Mesendoderm (in vitro differentiated cells): ENCODE measurements at regions not wholly inside any gene's neighbourhood (a gene's known extent, or its start where the extent isn't known, plus 50 kb on each side); places are given as distances from the start of the nearest gene placed in this dataset.

Experiments
- DNase-seq: peaks from one replicate; pipeline ENCODE4 v3.0.0; 2013
- H2AK5ac ChIP-seq: 2 replicates; pipeline ENCODE4 v1.6.1; 2013; ENCODE audit warnings: low read length, inconsistent platforms
- H2BK120ac ChIP-seq: 2 replicates; pipeline ENCODE4 v1.6.1; 2013; ENCODE audit warnings: low read depth, mild to moderate bottlenecking, low read length, moderate library complexity, mixed read lengths
- H2BK15ac ChIP-seq: replicated peaks from 2 replicates; pipeline ENCODE4 v1.6.1; 2013; ENCODE audit warnings: low read depth, mild to moderate bottlenecking, moderate library complexity
- H2BK5ac ChIP-seq: 2 replicates; pipeline ENCODE4 v1.6.1; 2013; ENCODE audit warnings: low read length, inconsistent platforms
- H3K18ac ChIP-seq: 2 replicates; pipeline ENCODE4 v1.6.1; 2013; ENCODE audit warnings: mild to moderate bottlenecking, low read length, mixed read lengths
- H3K23ac ChIP-seq: one replicate; pipeline ENCODE4 v1.6.1; 2013; ENCODE audit warnings: low read length
- H3K27ac ChIP-seq: 2 replicates; pipeline ENCODE4 v1.5.1; 2013; ENCODE audit warnings: low read depth, mild to moderate bottlenecking, inconsistent platforms, low read length, moderate library complexity
- H3K27me3 ChIP-seq: 2 replicates; pipeline ENCODE4 v1.6.1; 2013; ENCODE audit warnings: low read length, control low read depth, mild to moderate bottlenecking, inconsistent platforms; ENCODE audit not compliant: insufficient read depth, poor library complexity
- H3K36me3 ChIP-seq: 2 replicates; pipeline ENCODE4 v1.6.1; 2013; ENCODE audit warnings: low read length, inconsistent platforms; ENCODE audit not compliant: control insufficient read depth, insufficient read depth
- H3K4ac ChIP-seq: one replicate; pipeline ENCODE4 v1.6.1; 2013; ENCODE audit warnings: low read depth, mild to moderate bottlenecking, low read length, moderate library complexity
- H3K4me1 ChIP-seq: 2 replicates; pipeline ENCODE4 v1.6.1; 2013; ENCODE audit warnings: low read depth, low read length, inconsistent platforms; ENCODE audit not compliant: control insufficient read depth
- H3K4me2 ChIP-seq: 2 replicates; pipeline ENCODE4 v1.6.1; 2013; ENCODE audit warnings: low read length
- H3K4me3 ChIP-seq: 2 replicates; pipeline ENCODE4 v1.5.1; 2013; ENCODE audit warnings: mild to moderate bottlenecking, low read length
- H3K56ac ChIP-seq: one replicate; pipeline ENCODE4 v1.6.1; 2013; ENCODE audit warnings: low read length
- H3K79me1 ChIP-seq: 2 replicates; pipeline ENCODE4 v1.6.1; 2013; ENCODE audit warnings: low read length, inconsistent platforms
- H3K79me2 ChIP-seq: 2 replicates; pipeline ENCODE4 v1.6.1; 2013; ENCODE audit warnings: mild to moderate bottlenecking, low read length; ENCODE audit not compliant: control insufficient read depth, insufficient read depth
- H3K9ac ChIP-seq: 2 replicates; pipeline ENCODE4 v1.6.1; 2013; ENCODE audit warnings: low read length, inconsistent platforms
- H4K5ac ChIP-seq: one replicate; pipeline ENCODE4 v1.6.1; 2013; ENCODE audit warnings: low read length
- H4K8ac ChIP-seq: one replicate; pipeline ENCODE4 v1.6.1; 2013; ENCODE audit warnings: low read depth, mild to moderate bottlenecking, control low read depth, low read length, moderate library complexity
- WGBS: extraction: QIAGEN DNeasy Blood & Tissue Kit; methylation state at CpG from one replicate; pipeline ENCODE4 v1.1.7; 2013; ENCODE audit warnings: low lambda C conversion rate, missing lambda C conversion rate; ENCODE audit not compliant: insufficient coverage; ENCODE audit errors: extremely low coverage; 5-methylcytosine and 5-hydroxymethylcytosine counted together

DNA sequence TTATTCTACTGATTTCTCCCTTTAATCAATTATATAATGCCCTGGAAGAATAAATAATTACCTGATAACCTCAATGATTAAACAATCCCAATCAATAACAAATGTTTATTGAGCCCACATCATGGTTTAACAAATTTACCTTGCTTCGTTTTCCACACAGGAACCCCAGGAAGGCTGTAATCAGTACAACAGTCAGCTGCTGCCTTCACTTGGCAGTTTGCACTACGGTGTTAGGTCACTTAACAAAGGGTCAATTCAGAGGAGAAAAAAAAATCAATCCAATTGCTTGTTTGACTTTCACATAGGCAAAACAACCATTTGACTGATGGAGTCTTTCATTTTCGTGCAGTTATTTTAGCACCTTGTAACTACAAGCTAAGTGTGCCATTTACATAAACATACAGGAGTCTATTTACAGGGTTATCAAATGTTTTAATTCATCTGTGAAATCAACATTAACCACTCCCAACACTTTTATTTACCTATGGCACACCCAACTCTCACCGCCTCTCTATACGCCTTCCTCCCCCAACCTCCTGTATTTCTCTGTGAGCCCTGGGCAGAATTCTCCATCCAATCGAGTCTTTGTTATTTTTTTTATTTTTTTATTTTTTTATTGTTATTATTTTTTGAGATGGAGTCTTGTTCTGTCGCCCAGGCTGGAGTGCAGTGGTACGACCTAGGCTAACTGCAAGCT, 140.4 kb upstream of the TAB2 start:
- Histone ChIP-seq H3K4me2 (no peak overlapping the region), H3K27ac (no peak overlapping the region), H3K79me2 (no peaks in the 10 kb centered on the region), H3K23ac (no peak overlapping the region), H2BK5ac (no peak overlapping the region), H2BK15ac (no peak overlapping the region), H3K36me3 (no peaks in the 10 kb centered on the region), H2AK5ac (no peak overlapping the region), H2BK120ac (no peak overlapping the region), H3K4me3 (no peak overlapping the region), H3K79me1 (no peaks in the 10 kb centered on the region), H3K4ac (no peak overlapping the region), H3K27me3 (no peaks in the 10 kb centered on the region), H3K9ac (no peak overlapping the region), H4K5ac (no peak overlapping the region), H3K56ac (no peak overlapping the region), H3K18ac (no peak overlapping the region), H3K4me1 (no peaks in the 10 kb centered on the region), H4K8ac (no peak overlapping the region)
- no CpG with 5 or more reads among the region's 8 CpGs for WGBS
- no peak for DNase-seq

DNA sequence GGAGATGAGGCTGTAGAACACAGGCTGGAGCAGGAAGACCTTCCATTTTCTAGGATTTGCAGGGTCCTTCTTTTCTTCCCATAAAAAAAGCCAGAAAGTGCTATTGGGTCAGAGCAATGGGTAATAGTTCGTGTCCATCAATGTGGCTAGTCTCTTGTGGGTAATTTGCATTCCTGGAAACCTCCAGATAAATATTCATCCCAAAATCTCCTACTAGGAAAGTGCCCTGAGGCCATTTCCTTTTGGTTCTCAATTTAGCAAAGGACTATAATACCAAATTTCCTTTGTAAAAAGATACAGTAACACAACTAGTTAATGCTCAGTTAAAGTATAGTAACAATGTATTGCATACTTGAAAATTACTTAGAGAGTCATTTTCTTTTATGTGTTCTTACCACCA, 138.1 kb upstream of the TAB2 start:
- no CpG with 5 or more reads among the region's 1 CpG for WGBS
- no peak overlapping the region for H2BK120ac ChIP-seq
- no peak overlapping the region for H3K9ac ChIP-seq
- H2BK15ac ChIP-seq: no peak overlapping the region
- no peak overlapping the region for H2BK5ac ChIP-seq
- H3K27ac ChIP-seq: no peak overlapping the region
- no peak overlapping the region for H2AK5ac ChIP-seq
- no peaks in the 10 kb centered on the region for H3K36me3 ChIP-seq
- H3K23ac ChIP-seq: no peak overlapping the region
- H3K4ac ChIP-seq: no peak overlapping the region
- H4K5ac ChIP-seq: no peak overlapping the region
- no peaks in the 10 kb centered on the region for H3K4me1 ChIP-seq
- H3K79me2 ChIP-seq: no peaks in the 10 kb centered on the region
- no peaks in the 10 kb centered on the region for H3K79me1 ChIP-seq
- no peak overlapping the region for H3K56ac ChIP-seq
- DNase-seq: no peak
- no peak overlapping the region for H4K8ac ChIP-seq
- no peak overlapping the region for H3K18ac ChIP-seq
- H3K4me3 ChIP-seq: no peak overlapping the region
- no peaks in the 10 kb centered on the region for H3K27me3 ChIP-seq
- no peak overlapping the region for H3K4me2 ChIP-seq

DNA sequence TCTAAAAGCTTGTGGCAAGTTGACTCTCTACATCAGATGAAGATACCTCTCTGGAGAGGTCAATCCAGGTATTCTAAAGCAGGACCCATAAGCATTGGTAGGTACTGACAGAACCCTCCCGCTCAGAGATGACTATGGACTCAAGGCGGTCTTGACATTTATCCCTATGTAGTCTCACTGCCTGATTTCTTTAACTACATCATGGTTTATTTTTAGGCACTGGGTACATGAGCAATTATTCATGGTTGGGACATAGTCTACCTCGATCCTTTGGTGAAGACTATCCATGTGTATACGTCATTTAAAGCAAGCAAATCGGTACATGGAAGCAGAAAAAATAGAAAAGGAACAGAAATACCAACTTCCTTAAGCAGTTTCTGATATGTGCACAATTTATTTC, 136.2 kb upstream of the TAB2 start:
- no peak overlapping the region for H2AK5ac ChIP-seq
- no peak overlapping the region for H3K4me2 ChIP-seq
- no peak overlapping the region for H4K8ac ChIP-seq
- H3K4ac ChIP-seq: no peak overlapping the region
- no peaks in the 10 kb centered on the region for H3K4me1 ChIP-seq
- no peak overlapping the region for H3K23ac ChIP-seq
- DNase-seq: no peak
- no peak overlapping the region for H3K18ac ChIP-seq
- H2BK5ac ChIP-seq: no peak overlapping the region
- no peak overlapping the region for H3K56ac ChIP-seq
- no peak overlapping the region for H2BK15ac ChIP-seq
- H3K27me3 ChIP-seq: no peaks in the 10 kb centered on the region
- no peak overlapping the region for H3K9ac ChIP-seq
- H4K5ac ChIP-seq: no peak overlapping the region
- no peak overlapping the region for H3K27ac ChIP-seq
- no CpG with 5 or more reads among the region's 5 CpGs for WGBS
- no peak overlapping the region for H3K4me3 ChIP-seq
- H2BK120ac ChIP-seq: no peak overlapping the region
- no peaks in the 10 kb centered on the region for H3K79me2 ChIP-seq
- H3K36me3 ChIP-seq: no peaks in the 10 kb centered on the region
- no peaks in the 10 kb centered on the region for H3K79me1 ChIP-seq

DNA sequence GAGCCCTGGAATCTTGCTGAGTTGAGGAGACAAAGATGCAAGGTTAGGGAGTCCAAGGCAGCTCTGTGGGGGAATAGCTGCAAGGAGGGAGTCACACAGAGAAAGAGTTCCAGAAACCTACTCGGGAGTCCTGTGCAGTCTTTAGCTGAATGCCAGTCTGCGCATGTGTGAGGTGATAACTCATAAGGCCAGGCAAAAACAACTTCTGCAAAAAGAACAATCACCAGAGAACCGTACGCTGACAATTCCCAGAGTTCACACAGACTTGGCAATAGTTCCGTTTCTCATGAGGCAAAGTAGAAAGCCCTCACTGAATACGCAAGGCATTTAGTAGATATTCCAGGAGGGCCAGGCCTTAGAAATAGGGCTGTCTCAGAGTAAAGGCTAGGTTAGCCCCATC, 135.2 kb upstream of the TAB2 start:
- Histone ChIP-seq H3K4me2 (no peak overlapping the region), H3K23ac (no peak overlapping the region), H3K79me1 (no peaks in the 10 kb centered on the region), H3K27ac (no peak overlapping the region), H3K18ac (no peak overlapping the region), H3K4me3 (no peak overlapping the region), H3K4me1 (no peaks in the 10 kb centered on the region), H4K8ac (no peak overlapping the region), H3K79me2 (no peaks in the 10 kb centered on the region), H3K4ac (no peak overlapping the region), H2BK15ac (no peak overlapping the region), H4K5ac (no peak overlapping the region), H3K56ac (no peak overlapping the region), H2BK5ac (no peak overlapping the region), H2BK120ac (no peak overlapping the region), H3K27me3 (no peaks in the 10 kb centered on the region), H3K36me3 (no peaks in the 10 kb centered on the region), H2AK5ac (no peak overlapping the region), H3K9ac (no peak overlapping the region)
- WGBS: no CpG with 5 or more reads among the region's 6 CpGs
- no peak for DNase-seq

DNA sequence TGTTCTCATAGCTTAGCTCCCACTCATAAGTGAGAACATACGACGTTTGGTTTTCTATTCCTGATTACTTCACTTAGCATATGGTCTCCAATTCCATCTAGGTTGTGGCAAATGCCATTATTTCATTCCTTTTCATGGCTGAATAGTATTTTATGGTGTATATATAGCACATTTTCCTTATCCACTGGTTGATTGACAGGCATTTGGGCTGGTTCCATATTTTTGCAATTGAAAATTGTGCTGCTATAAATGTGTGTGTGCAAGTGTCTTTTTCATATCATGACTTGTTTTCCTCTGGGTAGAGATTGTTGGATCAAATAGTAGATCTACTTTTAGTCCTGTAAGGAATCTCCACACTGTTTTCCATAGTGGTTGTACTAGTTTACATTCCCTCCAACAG, 133.0 kb upstream of the TAB2 start:
- Histone ChIP-seq H4K8ac (no peak overlapping the region), H3K4me2 (no peak overlapping the region), H3K79me2 (no peaks in the 10 kb centered on the region), H2BK15ac (no peak overlapping the region), H3K36me3 (no peaks in the 10 kb centered on the region), H3K23ac (no peak overlapping the region), H3K79me1 (no peaks in the 10 kb centered on the region), H3K9ac (no peak overlapping the region), H3K27ac (no peak overlapping the region), H3K4me1 (no peaks in the 10 kb centered on the region), H2BK5ac (no peak overlapping the region), H2AK5ac (no peak overlapping the region), H2BK120ac (no peak overlapping the region), H4K5ac (no peak overlapping the region), H3K56ac (no peak overlapping the region), H3K4me3 (no peak overlapping the region), H3K4ac (no peak overlapping the region), H3K18ac (no peak overlapping the region), H3K27me3 (no peaks in the 10 kb centered on the region)
- DNase-seq: no peak
- no CpG with 5 or more reads among the region's 2 CpGs for WGBS

DNA sequence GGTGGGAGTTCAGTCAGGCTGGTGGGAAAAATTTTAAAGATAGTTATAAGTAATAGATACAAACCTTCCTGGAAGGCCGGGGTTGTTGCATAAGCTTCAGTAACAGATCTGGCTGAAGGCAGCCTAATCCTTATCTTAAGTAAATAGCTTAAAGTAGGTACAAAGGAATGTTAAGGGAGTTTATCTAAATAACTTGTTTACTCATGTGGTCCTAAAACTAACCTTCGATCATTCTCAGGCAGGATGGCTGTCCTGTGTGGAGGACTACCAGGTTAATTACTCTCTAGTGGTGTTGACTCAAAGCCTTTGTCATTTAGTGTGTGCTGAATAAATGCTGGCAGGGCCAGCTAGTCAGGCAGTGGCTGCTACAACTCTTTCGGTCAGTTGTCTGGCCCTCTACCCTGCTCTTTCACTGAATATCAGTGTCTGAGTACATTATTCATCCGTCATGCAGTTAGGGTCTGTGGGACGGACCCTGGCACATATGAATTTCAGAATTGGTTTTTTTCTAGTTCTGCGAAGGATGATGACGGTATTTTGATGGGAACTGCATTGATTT, 131.6 kb upstream of the TAB2 start:
- Histone ChIP-seq H3K36me3 (no peaks in the 10 kb centered on the region), H2BK15ac (no peak overlapping the region), H3K79me2 (no peaks in the 10 kb centered on the region), H3K18ac (no peak overlapping the region), H4K8ac (no peak overlapping the region), H3K9ac (no peak overlapping the region), H3K56ac (no peak overlapping the region), H3K27me3 (no peaks in the 10 kb centered on the region), H3K27ac (no peak overlapping the region), H4K5ac (no peak overlapping the region), H3K4me3 (no peak overlapping the region), H3K4me1 (no peaks in the 10 kb centered on the region), H2BK5ac (no peak overlapping the region), H3K79me1 (no peaks in the 10 kb centered on the region), H3K4me2 (no peak overlapping the region), H3K4ac (no peak overlapping the region), H2AK5ac (no peak overlapping the region), H2BK120ac (no peak overlapping the region), H3K23ac (no peak overlapping the region)
- WGBS: no CpG with 5 or more reads among the region's 7 CpGs
- no peak for DNase-seq
